GM23338 (cell line): ENCODE measurements at regions not wholly inside any gene's neighbourhood (a gene's known extent, or its start where the extent isn't known, plus 50 kb on each side); places are given as distances from the start of the nearest gene placed in this dataset.

Experiments
- CREB1 ChIP-seq: fragments of 250-450 bp; sonication (Bioruptor Pico); IDR thresholded peaks from 2 replicates; pipeline ENCODE4 v1.5.0; 2020; ENCODE audit warnings: low read depth, mild to moderate bottlenecking, moderate library complexity
- EZH2 ChIP-seq: fragments of 200-600 bp; sonication (generic); IDR thresholded peaks from one replicate; pipeline ENCODE4 v1.8.0; 2017; ENCODE audit warnings: antibody characterized with exemption, mild to moderate bottlenecking, low read depth; ENCODE audit not compliant: unreplicated experiment
- EZH2phosphoT487 ChIP-seq: fragments of 200-600 bp; sonication (generic); IDR thresholded peaks from one replicate; pipeline ENCODE4 v1.8.1; 2018; ENCODE audit warnings: antibody characterized with exemption; ENCODE audit not compliant: unreplicated experiment
- JUNB ChIP-seq: IDR thresholded peaks from one replicate; pipeline ENCODE4 v1.6.1; 2016; ENCODE audit warnings: antibody characterized with exemption; ENCODE audit not compliant: unreplicated experiment
- NANOG ChIP-seq: IDR thresholded peaks from 2 replicates; pipeline ENCODE4 v1.6.1; 2016; ENCODE audit warnings: antibody characterized with exemption, borderline replicate concordance
- POLR2AphosphoS5 ChIP-seq: IDR thresholded peaks from 2 replicates; pipeline ENCODE4 v1.6.1; 2016; ENCODE audit warnings: antibody characterized with exemption, low read depth
- STAT1 ChIP-seq: IDR thresholded peaks from one replicate; pipeline ENCODE4 v1.6.1; 2016; ENCODE audit warnings: antibody characterized with exemption; ENCODE audit not compliant: unreplicated experiment
- TF ChIP-seq, protein P1 (sequence below): fragments of 250-450 bp; sonication (Bioruptor Pico); IDR thresholded peaks from 2 replicates; pipeline ENCODE4 v1.5.0; 2020; ENCODE audit warnings: mild to moderate bottlenecking, moderate library complexity
- TF ChIP-seq, protein P2 (sequence below): IDR thresholded peaks from 2 replicates; pipeline ENCODE4 v1.6.1; 2016; ENCODE audit warnings: antibody characterized with exemption
- TF ChIP-seq, protein P3 (sequence below), 2 experiments: fragments of 200-600 bp in 1 of 2; sonication (generic) in 1 of 2; conservative IDR thresholded peaks; 2 replicates each; pipeline versions ENCODE4 v1.5.1 to v1.6.1; 2016 to 2017; ENCODE audit warnings: antibody characterized with exemption in 2 of 2, low read depth in 2 of 2, mild to moderate bottlenecking in 2 of 2, moderate library complexity in 1 of 2

DNA sequence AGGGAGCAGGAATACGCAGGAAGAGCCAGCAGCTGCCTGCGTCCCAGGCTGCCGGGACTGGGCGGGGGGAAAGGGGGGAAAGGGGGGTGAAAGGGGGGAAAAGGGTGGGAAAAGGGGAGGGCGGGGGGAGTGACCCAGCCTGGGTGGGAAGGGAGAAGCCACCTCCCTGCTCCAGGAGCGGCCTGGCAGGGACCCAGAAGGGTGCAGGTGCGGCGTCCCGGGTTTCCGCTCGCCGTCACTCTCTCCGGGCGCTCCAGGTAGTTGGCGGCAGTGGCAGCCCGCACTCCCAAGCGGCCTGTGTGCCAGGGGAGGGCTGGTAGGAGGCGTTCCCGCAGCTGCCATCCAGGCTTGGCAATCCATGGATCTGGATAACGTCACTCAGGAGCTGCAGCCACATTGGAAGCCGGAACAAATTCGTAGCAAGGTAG, 141.0 kb upstream of the NGF start (continued):
- TF ChIP-seq, protein P1, sequence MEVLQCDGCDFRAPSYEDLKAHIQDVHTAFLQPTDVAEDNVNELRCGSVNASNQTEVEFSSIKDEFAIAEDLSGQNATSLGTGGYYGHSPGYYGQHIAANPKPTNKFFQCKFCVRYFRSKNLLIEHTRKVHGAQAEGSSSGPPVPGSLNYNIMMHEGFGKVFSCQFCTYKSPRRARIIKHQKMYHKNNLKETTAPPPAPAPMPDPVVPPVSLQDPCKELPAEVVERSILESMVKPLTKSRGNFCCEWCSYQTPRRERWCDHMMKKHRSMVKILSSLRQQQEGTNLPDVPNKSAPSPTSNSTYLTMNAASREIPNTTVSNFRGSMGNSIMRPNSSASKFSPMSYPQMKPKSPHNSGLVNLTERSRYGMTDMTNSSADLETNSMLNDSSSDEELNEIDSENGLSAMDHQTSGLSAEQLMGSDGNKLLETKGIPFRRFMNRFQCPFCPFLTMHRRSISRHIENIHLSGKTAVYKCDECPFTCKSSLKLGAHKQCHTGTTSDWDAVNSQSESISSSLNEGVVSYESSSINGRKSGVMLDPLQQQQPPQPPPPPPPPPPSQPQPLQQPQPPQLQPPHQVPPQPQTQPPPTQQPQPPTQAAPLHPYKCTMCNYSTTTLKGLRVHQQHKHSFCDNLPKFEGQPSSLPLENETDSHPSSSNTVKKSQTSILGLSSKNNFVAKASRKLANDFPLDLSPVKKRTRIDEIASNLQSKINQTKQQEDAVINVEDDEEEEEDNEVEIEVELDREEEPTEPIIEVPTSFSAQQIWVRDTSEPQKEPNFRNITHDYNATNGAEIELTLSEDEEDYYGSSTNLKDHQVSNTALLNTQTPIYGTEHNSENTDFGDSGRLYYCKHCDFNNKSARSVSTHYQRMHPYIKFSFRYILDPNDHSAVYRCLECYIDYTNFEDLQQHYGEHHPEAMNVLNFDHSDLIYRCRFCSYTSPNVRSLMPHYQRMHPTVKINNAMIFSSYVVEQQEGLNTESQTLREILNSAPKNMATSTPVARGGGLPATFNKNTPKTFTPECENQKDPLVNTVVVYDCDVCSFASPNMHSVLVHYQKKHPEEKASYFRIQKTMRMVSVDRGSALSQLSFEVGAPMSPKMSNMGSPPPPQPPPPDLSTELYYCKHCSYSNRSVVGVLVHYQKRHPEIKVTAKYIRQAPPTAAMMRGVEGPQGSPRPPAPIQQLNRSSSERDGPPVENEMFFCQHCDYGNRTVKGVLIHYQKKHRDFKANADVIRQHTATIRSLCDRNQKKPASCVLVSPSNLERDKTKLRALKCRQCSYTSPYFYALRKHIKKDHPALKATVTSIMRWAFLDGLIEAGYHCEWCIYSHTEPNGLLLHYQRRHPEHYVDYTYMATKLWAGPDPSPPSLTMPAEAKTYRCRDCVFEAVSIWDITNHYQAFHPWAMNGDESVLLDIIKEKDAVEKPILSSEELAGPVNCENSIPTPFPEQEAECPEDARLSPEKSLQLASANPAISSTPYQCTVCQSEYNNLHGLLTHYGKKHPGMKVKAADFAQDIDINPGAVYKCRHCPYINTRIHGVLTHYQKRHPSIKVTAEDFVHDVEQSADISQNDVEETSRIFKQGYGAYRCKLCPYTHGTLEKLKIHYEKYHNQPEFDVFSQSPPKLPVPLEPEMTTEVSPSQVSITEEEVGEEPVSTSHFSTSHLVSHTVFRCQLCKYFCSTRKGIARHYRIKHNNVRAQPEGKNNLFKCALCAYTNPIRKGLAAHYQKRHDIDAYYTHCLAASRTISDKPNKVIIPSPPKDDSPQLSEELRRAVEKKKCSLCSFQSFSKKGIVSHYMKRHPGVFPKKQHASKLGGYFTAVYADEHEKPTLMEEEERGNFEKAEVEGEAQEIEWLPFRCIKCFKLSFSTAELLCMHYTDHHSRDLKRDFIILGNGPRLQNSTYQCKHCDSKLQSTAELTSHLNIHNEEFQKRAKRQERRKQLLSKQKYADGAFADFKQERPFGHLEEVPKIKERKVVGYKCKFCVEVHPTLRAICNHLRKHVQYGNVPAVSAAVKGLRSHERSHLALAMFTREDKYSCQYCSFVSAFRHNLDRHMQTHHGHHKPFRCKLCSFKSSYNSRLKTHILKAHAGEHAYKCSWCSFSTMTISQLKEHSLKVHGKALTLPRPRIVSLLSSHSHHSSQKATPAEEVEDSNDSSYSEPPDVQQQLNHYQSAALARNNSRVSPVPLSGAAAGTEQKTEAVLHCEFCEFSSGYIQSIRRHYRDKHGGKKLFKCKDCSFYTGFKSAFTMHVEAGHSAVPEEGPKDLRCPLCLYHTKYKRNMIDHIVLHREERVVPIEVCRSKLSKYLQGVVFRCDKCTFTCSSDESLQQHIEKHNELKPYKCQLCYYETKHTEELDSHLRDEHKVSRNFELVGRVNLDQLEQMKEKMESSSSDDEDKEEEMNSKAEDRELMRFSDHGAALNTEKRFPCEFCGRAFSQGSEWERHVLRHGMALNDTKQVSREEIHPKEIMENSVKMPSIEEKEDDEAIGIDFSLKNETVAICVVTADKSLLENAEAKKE (CRISPR knock-in tag) = no peak
- TF ChIP-seq, protein P2, sequence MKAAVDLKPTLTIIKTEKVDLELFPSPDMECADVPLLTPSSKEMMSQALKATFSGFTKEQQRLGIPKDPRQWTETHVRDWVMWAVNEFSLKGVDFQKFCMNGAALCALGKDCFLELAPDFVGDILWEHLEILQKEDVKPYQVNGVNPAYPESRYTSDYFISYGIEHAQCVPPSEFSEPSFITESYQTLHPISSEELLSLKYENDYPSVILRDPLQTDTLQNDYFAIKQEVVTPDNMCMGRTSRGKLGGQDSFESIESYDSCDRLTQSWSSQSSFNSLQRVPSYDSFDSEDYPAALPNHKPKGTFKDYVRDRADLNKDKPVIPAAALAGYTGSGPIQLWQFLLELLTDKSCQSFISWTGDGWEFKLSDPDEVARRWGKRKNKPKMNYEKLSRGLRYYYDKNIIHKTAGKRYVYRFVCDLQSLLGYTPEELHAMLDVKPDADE = no peak
- TF ChIP-seq EZH2 (no peak), JUNB (no peak), EZH2phosphoT487 (no peak), CREB1 (no peak), STAT1 (no peak), POLR2AphosphoS5 (no peak), NANOG (no peak)
- TF ChIP-seq, protein P3, sequence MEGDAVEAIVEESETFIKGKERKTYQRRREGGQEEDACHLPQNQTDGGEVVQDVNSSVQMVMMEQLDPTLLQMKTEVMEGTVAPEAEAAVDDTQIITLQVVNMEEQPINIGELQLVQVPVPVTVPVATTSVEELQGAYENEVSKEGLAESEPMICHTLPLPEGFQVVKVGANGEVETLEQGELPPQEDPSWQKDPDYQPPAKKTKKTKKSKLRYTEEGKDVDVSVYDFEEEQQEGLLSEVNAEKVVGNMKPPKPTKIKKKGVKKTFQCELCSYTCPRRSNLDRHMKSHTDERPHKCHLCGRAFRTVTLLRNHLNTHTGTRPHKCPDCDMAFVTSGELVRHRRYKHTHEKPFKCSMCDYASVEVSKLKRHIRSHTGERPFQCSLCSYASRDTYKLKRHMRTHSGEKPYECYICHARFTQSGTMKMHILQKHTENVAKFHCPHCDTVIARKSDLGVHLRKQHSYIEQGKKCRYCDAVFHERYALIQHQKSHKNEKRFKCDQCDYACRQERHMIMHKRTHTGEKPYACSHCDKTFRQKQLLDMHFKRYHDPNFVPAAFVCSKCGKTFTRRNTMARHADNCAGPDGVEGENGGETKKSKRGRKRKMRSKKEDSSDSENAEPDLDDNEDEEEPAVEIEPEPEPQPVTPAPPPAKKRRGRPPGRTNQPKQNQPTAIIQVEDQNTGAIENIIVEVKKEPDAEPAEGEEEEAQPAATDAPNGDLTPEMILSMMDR (conservative IDR thresholded peaks at IDR 0.05; ENCODE audit: low read depth in 2 of 2) = no peak
